ENCODE measurements at regions not wholly inside any gene's neighbourhood (a gene's known extent, or its start where the extent isn't known, plus 50 kb on each side); places are given as distances from the start of the nearest gene placed in this dataset.

DNA sequence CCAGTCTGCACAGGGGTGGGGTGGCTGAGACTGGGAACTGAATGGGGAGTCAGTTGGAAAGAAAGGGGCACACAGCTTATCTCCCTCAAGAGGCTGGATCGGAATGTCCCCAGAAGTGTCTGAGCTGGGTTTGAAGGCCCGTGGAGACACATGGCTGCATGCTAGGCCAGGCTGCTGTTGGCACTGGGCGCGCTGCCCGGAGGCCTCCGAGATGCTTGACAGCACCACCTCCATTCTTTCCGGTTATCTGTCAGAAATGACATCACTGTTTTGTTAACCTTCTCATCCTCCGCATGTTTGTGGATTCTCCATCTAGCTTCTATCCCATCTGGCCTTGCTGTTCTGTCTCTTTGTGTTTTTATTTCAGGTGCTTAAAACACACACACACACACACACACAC, 85.5 kb downstream of the APIP start:
- no peaks in the 10 kb centered on the region for H3K36me3 ChIP-seq (ENCODE audit: low read depth)
- no peak for ATAC-seq (ENCODE audit: low read depth)
- H3K9me3 ChIP-seq (ENCODE audit: severe bottlenecking), result no peaks in the 10 kb centered on the region
- DNase-seq (ENCODE audit: low spot score), result no peak
- TF ChIP-seq, protein P1, sequence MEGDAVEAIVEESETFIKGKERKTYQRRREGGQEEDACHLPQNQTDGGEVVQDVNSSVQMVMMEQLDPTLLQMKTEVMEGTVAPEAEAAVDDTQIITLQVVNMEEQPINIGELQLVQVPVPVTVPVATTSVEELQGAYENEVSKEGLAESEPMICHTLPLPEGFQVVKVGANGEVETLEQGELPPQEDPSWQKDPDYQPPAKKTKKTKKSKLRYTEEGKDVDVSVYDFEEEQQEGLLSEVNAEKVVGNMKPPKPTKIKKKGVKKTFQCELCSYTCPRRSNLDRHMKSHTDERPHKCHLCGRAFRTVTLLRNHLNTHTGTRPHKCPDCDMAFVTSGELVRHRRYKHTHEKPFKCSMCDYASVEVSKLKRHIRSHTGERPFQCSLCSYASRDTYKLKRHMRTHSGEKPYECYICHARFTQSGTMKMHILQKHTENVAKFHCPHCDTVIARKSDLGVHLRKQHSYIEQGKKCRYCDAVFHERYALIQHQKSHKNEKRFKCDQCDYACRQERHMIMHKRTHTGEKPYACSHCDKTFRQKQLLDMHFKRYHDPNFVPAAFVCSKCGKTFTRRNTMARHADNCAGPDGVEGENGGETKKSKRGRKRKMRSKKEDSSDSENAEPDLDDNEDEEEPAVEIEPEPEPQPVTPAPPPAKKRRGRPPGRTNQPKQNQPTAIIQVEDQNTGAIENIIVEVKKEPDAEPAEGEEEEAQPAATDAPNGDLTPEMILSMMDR (IDR thresholded peaks at IDR 0.05; ENCODE audit: poor library complexity, severe bottlenecking), result no peak
- H3K4me1 ChIP-seq (ENCODE audit: insufficient read depth, poor library complexity, severe bottlenecking), result no peaks in the 10 kb centered on the region
- no peak overlapping the region for H3K4me3 ChIP-seq (ENCODE audit: severe bottlenecking)
- H3K27ac ChIP-seq (ENCODE audit: poor library complexity, severe bottlenecking), result no peak overlapping the region
- H3K27me3 ChIP-seq (ENCODE audit: insufficient read depth, poor library complexity, severe bottlenecking), result no peaks in the 10 kb centered on the region

DNA sequence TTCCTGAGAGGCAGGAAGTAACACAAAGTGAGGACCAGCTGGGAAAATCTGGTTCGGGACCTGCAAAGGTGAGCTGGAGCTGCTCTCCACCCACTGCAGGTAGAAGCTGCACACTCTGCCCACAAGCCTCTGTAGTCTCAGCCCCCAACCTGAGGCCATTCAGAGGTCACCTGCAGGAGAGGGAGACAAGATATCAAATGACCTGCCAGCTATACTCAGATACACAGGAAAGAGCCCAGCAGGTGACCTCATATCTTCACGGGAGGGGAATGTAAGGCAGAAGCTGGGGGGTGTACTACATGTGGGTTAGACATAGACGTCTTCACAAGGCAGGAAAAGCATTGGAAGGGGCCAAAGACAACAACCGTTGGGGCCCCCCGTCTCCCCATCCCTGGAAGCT, 86.1 kb downstream of the APIP start:
- TF ChIP-seq, protein P1 (IDR thresholded peaks at IDR 0.05; ENCODE audit: poor library complexity, severe bottlenecking), result no peak
- no peak for ATAC-seq (ENCODE audit: low read depth)
- no peak overlapping the region for H3K4me3 ChIP-seq (ENCODE audit: severe bottlenecking)
- H3K4me1 ChIP-seq (ENCODE audit: insufficient read depth, poor library complexity, severe bottlenecking), result no peaks in the 10 kb centered on the region
- H3K27me3 ChIP-seq (ENCODE audit: insufficient read depth, poor library complexity, severe bottlenecking), result no peaks in the 10 kb centered on the region
- H3K36me3 ChIP-seq (ENCODE audit: low read depth), result no peaks in the 10 kb centered on the region
- no peaks in the 10 kb centered on the region for H3K9me3 ChIP-seq (ENCODE audit: severe bottlenecking)
- no peak overlapping the region for H3K27ac ChIP-seq (ENCODE audit: poor library complexity, severe bottlenecking)
- no peak for DNase-seq (ENCODE audit: low spot score)

DNA sequence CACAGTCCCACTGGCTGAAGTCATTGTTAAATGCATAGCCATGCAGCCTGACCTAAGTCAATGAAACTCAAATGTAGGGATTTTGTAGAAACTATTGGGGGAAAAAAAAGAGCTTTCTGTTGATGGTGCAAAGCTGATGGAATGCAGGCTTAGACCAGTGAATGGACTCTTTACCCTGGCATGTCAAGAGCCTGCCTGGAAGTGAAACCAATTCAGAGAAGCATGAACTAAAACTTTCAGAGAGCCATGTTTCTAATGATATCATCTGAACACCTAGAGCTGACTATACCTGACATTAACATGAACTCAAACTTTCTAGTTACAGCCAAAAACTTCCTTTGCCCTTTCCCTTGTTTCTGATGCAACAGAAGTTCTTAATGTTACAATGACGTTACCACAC, 89.0 kb downstream of the APIP start:
- ATAC-seq (ENCODE audit: low read depth), result no peak
- no peaks in the 10 kb centered on the region for H3K36me3 ChIP-seq (ENCODE audit: low read depth)
- no peaks in the 10 kb centered on the region for H3K9me3 ChIP-seq (ENCODE audit: severe bottlenecking)
- no peak overlapping the region for H3K27ac ChIP-seq (ENCODE audit: poor library complexity, severe bottlenecking)
- no peaks in the 10 kb centered on the region for H3K27me3 ChIP-seq (ENCODE audit: insufficient read depth, poor library complexity, severe bottlenecking)
- no peak overlapping the region for H3K4me3 ChIP-seq (ENCODE audit: severe bottlenecking)
- TF ChIP-seq, protein P1 (IDR thresholded peaks at IDR 0.05; ENCODE audit: poor library complexity, severe bottlenecking), result no peak
- no peak for DNase-seq (ENCODE audit: low spot score)
- H3K4me1 ChIP-seq (ENCODE audit: insufficient read depth, poor library complexity, severe bottlenecking), result no peaks in the 10 kb centered on the region

DNA sequence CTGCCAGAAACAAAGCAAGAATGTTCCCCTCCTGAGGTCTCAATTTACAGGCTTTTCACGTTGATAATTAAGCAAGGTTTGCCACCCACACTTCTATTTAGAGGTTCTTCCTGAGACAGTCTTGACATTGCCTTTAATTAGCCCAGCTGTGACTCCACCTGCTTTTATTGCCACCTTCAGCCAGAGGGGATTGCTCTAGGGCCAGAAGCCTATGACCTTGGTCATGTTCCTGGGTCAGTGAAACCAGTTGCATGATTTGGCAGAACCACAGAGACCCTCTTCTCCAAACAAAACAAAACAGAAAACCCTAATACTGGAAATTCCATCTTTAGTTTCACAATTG, 89.8 kb downstream of the APIP start:
- Histone ChIP-seq H3K36me3 (ENCODE audit: low read depth) (no peaks in the 10 kb centered on the region), H3K27ac (ENCODE audit: poor library complexity, severe bottlenecking) (no peak overlapping the region), H3K9me3 (ENCODE audit: severe bottlenecking) (no peaks in the 10 kb centered on the region), H3K27me3 (ENCODE audit: insufficient read depth, poor library complexity, severe bottlenecking) (no peaks in the 10 kb centered on the region), H3K4me3 (ENCODE audit: severe bottlenecking) (no peak overlapping the region), H3K4me1 (ENCODE audit: insufficient read depth, poor library complexity, severe bottlenecking) (no peaks in the 10 kb centered on the region)
- DNase-seq (ENCODE audit: low spot score), result no peak
- no peak for ATAC-seq (ENCODE audit: low read depth)
- TF ChIP-seq, protein P1 (IDR thresholded peaks at IDR 0.05; ENCODE audit: poor library complexity, severe bottlenecking), result no peak

DNA sequence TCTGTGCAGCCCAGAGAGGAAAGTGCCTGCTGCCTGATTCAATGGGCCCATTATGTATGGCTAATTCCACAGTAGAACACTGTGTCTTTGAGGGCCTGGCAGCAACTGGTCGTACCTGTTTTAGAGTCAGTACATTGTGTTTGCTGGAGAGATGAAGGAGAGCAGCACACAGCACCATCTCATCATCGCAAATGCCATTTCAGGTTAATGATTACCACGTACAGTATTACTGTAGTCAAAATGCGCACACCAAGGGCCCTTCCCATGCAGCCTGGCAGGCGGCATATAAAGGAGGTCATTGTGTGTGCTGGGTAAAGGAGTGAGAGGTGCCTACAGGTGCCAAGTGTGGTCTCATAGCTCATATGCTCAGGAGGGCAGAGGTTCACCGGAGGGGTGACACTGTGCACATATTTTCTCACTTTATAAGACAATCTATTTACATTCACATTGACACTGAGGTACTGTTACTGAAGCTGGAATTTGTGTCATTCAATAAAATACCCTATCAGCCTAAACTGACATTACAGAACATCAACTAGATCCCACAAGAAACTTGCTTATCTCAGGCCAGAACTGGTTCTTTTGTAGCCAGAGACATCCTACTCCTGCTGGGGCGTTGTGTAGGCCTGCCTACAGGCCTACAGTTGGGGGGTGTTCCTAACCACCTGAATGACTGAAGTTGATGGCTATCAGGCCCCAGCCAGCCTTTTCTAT, 90.4 kb downstream of the APIP start:
- Histone ChIP-seq H3K27me3 (ENCODE audit: insufficient read depth, poor library complexity, severe bottlenecking) (no peaks in the 10 kb centered on the region), H3K9me3 (ENCODE audit: severe bottlenecking) (no peaks in the 10 kb centered on the region), H3K27ac (ENCODE audit: poor library complexity, severe bottlenecking) (no peak overlapping the region), H3K36me3 (ENCODE audit: low read depth) (no peaks in the 10 kb centered on the region), H3K4me1 (ENCODE audit: insufficient read depth, poor library complexity, severe bottlenecking) (no peaks in the 10 kb centered on the region), H3K4me3 (ENCODE audit: severe bottlenecking) (no peak overlapping the region)
- DNase-seq (ENCODE audit: low spot score), result no peak
- ATAC-seq (ENCODE audit: low read depth), result no peak
- TF ChIP-seq, protein P1 (IDR thresholded peaks at IDR 0.05; ENCODE audit: poor library complexity, severe bottlenecking), result no peak
